ENCODE measurements at regions not wholly inside any gene's neighbourhood (a gene's known extent, or its start where the extent isn't known, plus 50 kb on each side); places are given as distances from the start of the nearest gene placed in this dataset.

- Histone ChIP-seq H3K4me2 (ENCODE audit: low read depth, low read length) (no peak overlapping the region), H3K9ac (ENCODE audit: low read depth, low read length) (no peak overlapping the region), H4K8ac (ENCODE audit: low read depth in 2 of 2, low read length in 2 of 2) (no peak overlapping the region), H3K27ac (ENCODE audit: insufficient read depth, low read length) (no peak overlapping the region), H3K79me1 (ENCODE audit: low read depth in 1 of 2, low read length in 2 of 2) (no peaks in the 10 kb centered on the region), H3K4ac (ENCODE audit: low read depth, low read length) (no peak overlapping the region), H3K9me1 (ENCODE audit: insufficient read depth, low read length) (no peaks in the 10 kb centered on the region; the same call in 1 of the 2 replicates), H3K56ac (ENCODE audit: extremely low read depth, insufficient read depth, low read length) (no peak overlapping the region), H3K23ac (ENCODE audit: low read depth, low read length) (no peak overlapping the region), H2BK15ac (ENCODE audit: low read depth, low read length) (no peak overlapping the region), H4K91ac (ENCODE audit: insufficient read depth, low read depth, low read length) (no peak overlapping the region), H3K27me3 (ENCODE audit: control insufficient read depth, insufficient read depth, low read length) (peaks cover 26% of the 10 kb centered on the region), H3K4me1 (ENCODE audit: control insufficient read depth, insufficient read depth, low read length) (0 out of 2 replicates have a peak, but pooled peaks cover 5% of the 10 kb centered on the region), H2AFZ (replicated peaks; ENCODE audit: low read length, poor library complexity) (no peak overlapping the region), H4K20me1 (ENCODE audit: insufficient read depth, low read length) (no peaks in the 10 kb centered on the region), H3K18ac (ENCODE audit: low read depth, low read length) (no peak overlapping the region), H2AK9ac (replicated peaks; ENCODE audit: low read depth, low read length, poor library complexity) (no peak overlapping the region), H3K36me3 (ENCODE audit: control insufficient read depth, insufficient read depth, low read length) (no peaks in the 10 kb centered on the region), H4K5ac (ENCODE audit: low read depth, low read length) (no peak overlapping the region), H2BK20ac (ENCODE audit: low read depth, low read length) (no peak overlapping the region), H3K9me3 (ENCODE audit: control insufficient read depth, insufficient read depth, low read length) (peaks cover 2% of the 10 kb centered on the region; the same call in 1 of the 2 replicates), H3K4me3 (ENCODE audit: insufficient read depth, low read depth, low read length) (no peak overlapping the region), H2BK120ac (ENCODE audit: low read depth, low read length) (no peak overlapping the region), H3K14ac (replicated peaks; ENCODE audit: low read depth, low read length) (no peak overlapping the region), H2AK5ac (ENCODE audit: low read depth, low read length) (no peak overlapping the region), H2BK5ac (ENCODE audit: low read depth, low read length, poor library complexity, severe bottlenecking) (no peak overlapping the region)
- TF ChIP-seq POLR2A (IDR thresholded peaks at IDR 0.05; ENCODE audit: low read depth, low read length) = no peak
- no peak for TF ChIP-seq BHLHE40 (IDR thresholded peaks at IDR 0.05; ENCODE audit: low read depth, low read length)
- no peak for TF ChIP-seq CHD1 (IDR thresholded peaks at IDR 0.05; ENCODE audit: low read depth, low read length)
- no peak for TF ChIP-seq RFX5 (IDR thresholded peaks at IDR 0.05; ENCODE audit: low read depth, low read length)
- TF ChIP-seq MAFK (IDR thresholded peaks at IDR 0.05; ENCODE audit: low read depth, low read length) = no peak
- TF ChIP-seq FOS (IDR thresholded peaks at IDR 0.05; ENCODE audit: low read depth, low read length) = no peak
- TF ChIP-seq RCOR1 (IDR thresholded peaks at IDR 0.05; ENCODE audit: insufficient replicate concordance, low read length) = no peak
- no peak for TF ChIP-seq CTCF (conservative IDR thresholded peaks at IDR 0.05; ENCODE audit: low read depth, low read length)
- no peak for TF ChIP-seq MXI1 (IDR thresholded peaks at IDR 0.05; ENCODE audit: borderline replicate concordance, low read depth, low read length)
- no peak for TF ChIP-seq RAD21 (IDR thresholded peaks at IDR 0.05; ENCODE audit: low read length)
- TF ChIP-seq MAZ (IDR thresholded peaks at IDR 0.05; ENCODE audit: borderline replicate concordance, low read depth, low read length) = no peak
- TF ChIP-seq CEBPB (IDR thresholded peaks at IDR 0.05; ENCODE audit: low read depth, low read length) = no peak
- TF ChIP-seq NFE2L2 (IDR thresholded peaks at IDR 0.05; ENCODE audit: low read depth, low read length) = no peak
- TF ChIP-seq ELK1 (IDR thresholded peaks at IDR 0.05; ENCODE audit: borderline replicate concordance, low read depth, low read length) = no peak
- in situ Hi-C loops (cut with MboI; ENCODE audit: low sequenced_read_pairs) = loop anchor here (25.0 kb wide), 1 partner anchor 565 kb away; no protein-coding TSS in a partner anchor
- ChIA-PET CTCF (no interaction called here), POLR2A (ENCODE audit: unreplicated experiment) (no interaction called here)
- dilution Hi-C loops (cut with HindIII; ENCODE audit: low sequenced_read_pairs, unreplicated experiment) = no loop called here
- intact Hi-C loops (cut with micrococcal nuclease) = no loop called here
- WGBS, 2 experiments (ENCODE audit: extremely low coverage in 2 of 2, insufficient read length in 1 of 2) = no CpG with 5 or more reads among the region's 3 CpGs
- ATAC-seq (ENCODE audit: low read depth) = no peak
- no TSS peak for BruUV-seq (replicated peaks)
- no peak for DNase-seq
Measured at GRCh38 chr9:109597496-109597895, 99.4 kb upstream of the PTPN3 start.

Measured in IMR-90 (cell line).